ENCODE measurements at regions not wholly inside any gene's neighbourhood (a gene's known extent, or its start where the extent isn't known, plus 50 kb on each side); places are given as distances from the start of the nearest gene placed in this dataset.

GRCh38 chr14:25436288-25436875 lies 386.4 kb upstream of the STXBP6 start:
- TF ChIP-seq, protein P1, sequence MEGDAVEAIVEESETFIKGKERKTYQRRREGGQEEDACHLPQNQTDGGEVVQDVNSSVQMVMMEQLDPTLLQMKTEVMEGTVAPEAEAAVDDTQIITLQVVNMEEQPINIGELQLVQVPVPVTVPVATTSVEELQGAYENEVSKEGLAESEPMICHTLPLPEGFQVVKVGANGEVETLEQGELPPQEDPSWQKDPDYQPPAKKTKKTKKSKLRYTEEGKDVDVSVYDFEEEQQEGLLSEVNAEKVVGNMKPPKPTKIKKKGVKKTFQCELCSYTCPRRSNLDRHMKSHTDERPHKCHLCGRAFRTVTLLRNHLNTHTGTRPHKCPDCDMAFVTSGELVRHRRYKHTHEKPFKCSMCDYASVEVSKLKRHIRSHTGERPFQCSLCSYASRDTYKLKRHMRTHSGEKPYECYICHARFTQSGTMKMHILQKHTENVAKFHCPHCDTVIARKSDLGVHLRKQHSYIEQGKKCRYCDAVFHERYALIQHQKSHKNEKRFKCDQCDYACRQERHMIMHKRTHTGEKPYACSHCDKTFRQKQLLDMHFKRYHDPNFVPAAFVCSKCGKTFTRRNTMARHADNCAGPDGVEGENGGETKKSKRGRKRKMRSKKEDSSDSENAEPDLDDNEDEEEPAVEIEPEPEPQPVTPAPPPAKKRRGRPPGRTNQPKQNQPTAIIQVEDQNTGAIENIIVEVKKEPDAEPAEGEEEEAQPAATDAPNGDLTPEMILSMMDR (conservative IDR thresholded peaks at IDR 0.05; ENCODE audit: low read depth, low read length), result no peak
- no peak for TF ChIP-seq EZH2 (IDR thresholded peaks at IDR 0.05; ENCODE audit: low read length, unreplicated experiment)

All from PC-3 (cell line).